ENCODE measurements at regions not wholly inside any gene's neighbourhood (a gene's known extent, or its start where the extent isn't known, plus 50 kb on each side); places are given as distances from the start of the nearest gene placed in this dataset.

DNA sequence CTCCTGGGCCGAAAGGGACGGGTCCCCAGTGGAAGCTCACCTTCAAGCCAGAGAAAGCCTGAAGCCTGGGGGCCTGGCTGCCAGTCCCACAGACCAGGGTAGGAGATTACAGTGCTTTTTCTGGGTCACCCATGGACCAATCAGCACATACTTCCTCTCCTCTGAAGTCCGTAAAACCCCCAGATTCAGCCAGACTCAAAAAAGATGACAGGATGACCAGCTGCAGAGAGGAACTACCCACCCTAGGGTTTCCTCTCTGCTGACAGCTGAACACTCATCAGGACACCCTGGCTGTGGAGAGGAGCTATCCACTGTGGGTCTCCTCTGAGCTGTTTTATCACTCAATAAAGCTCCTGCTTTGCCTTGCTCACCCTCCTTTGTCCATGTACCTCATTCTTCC is 78.0 kb downstream of the SAMD9 start:
- peaks cover 20% of the 10 kb centered on the region for H3K27me3 Mint-ChIP-seq (ENCODE audit: insufficient read depth)
- 87 to 89% methylated on average over 3 of the region's 3 CpGs for WGBS, 2 experiments (ENCODE audit: insufficient coverage in 1 of 2, insufficient read length in 1 of 2)

DNA sequence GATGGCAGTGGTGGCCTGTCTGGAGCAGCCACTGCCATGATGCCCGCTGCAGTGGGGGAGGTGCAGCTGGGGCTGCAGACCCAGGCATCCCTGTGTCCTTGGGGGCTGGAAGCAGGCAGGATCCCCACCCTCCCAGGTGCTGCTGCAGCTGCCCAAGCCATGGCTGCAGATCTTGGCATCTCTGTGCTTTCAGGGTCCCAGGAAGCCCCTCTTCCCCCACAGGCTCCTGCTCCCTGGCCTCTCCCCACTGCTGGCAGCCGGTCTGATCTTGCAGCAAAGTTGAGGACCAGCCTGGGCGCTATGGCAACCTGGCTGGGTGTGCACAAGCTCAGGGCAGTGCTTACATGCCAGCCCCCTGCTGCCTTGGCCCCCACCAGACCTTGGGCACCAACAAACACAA is 78.5 kb downstream of the SAMD9 start:
- H3K9me3 ChIP-seq (ENCODE audit: control insufficient read depth, low read length), result no peaks in the 10 kb centered on the region
- H3K4me1 Mint-ChIP-seq, result peaks cover 11% of the 10 kb centered on the region
- 90% methylated on average over 3 of the region's 3 CpGs; no CpG with 5 or more reads in 1 of the 2 experiments for WGBS, 2 experiments (ENCODE audit: insufficient coverage in 1 of 2, insufficient read length in 1 of 2)
- H3K4me3 Mint-ChIP-seq, result no peak overlapping the region
- peaks cover 22% of the 10 kb centered on the region for H3K27me3 Mint-ChIP-seq (ENCODE audit: insufficient read depth)
- H3K36me3 ChIP-seq (ENCODE audit: control insufficient read depth, insufficient read depth, low read length), result no peaks in the 10 kb centered on the region
- no peaks in the 10 kb centered on the region for H3K9me3 Mint-ChIP-seq
- no peak overlapping the region for H3K4me3 ChIP-seq (ENCODE audit: low read length)
- no peaks in the 10 kb centered on the region for H3K4me1 ChIP-seq (ENCODE audit: control insufficient read depth, insufficient read depth, low read length)
- no peak overlapping the region for H3K9ac ChIP-seq (ENCODE audit: extremely low read depth, low read length, poor library complexity, severe bottlenecking)
- H3K27ac ChIP-seq (ENCODE audit: low read depth, low read length), result no peak overlapping the region
- H3K27me3 ChIP-seq (ENCODE audit: control insufficient read depth, insufficient read depth, low read length, poor library complexity, severe bottlenecking), result no peaks in the 10 kb centered on the region
- TF ChIP-seq, protein P1, sequence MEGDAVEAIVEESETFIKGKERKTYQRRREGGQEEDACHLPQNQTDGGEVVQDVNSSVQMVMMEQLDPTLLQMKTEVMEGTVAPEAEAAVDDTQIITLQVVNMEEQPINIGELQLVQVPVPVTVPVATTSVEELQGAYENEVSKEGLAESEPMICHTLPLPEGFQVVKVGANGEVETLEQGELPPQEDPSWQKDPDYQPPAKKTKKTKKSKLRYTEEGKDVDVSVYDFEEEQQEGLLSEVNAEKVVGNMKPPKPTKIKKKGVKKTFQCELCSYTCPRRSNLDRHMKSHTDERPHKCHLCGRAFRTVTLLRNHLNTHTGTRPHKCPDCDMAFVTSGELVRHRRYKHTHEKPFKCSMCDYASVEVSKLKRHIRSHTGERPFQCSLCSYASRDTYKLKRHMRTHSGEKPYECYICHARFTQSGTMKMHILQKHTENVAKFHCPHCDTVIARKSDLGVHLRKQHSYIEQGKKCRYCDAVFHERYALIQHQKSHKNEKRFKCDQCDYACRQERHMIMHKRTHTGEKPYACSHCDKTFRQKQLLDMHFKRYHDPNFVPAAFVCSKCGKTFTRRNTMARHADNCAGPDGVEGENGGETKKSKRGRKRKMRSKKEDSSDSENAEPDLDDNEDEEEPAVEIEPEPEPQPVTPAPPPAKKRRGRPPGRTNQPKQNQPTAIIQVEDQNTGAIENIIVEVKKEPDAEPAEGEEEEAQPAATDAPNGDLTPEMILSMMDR (conservative IDR thresholded peaks at IDR 0.05), result no peak
- H3K36me3 Mint-ChIP-seq (ENCODE audit: low read depth), result no peaks in the 10 kb centered on the region
- no peak for DNase-seq
- H3K27ac Mint-ChIP-seq, result no peak overlapping the region

More for the DNA sequence above, 78.0 kb downstream of the SAMD9 start:
- Mint-ChIP-seq H3K9me3 (no peaks in the 10 kb centered on the region), H3K27ac (no peak overlapping the region), H3K36me3 (ENCODE audit: low read depth) (no peaks in the 10 kb centered on the region), H3K4me3 (no peak overlapping the region), H3K4me1 (peaks cover 11% of the 10 kb centered on the region)
- Histone ChIP-seq H3K27me3 (ENCODE audit: control insufficient read depth, insufficient read depth, low read length, poor library complexity, severe bottlenecking) (no peaks in the 10 kb centered on the region), H3K36me3 (ENCODE audit: control insufficient read depth, insufficient read depth, low read length) (no peaks in the 10 kb centered on the region), H3K4me1 (ENCODE audit: control insufficient read depth, insufficient read depth, low read length) (no peaks in the 10 kb centered on the region), H3K27ac (ENCODE audit: low read depth, low read length) (no peak overlapping the region), H3K4me3 (ENCODE audit: low read length) (no peak overlapping the region), H3K9me3 (ENCODE audit: control insufficient read depth, low read length) (no peaks in the 10 kb centered on the region), H3K9ac (ENCODE audit: extremely low read depth, low read length, poor library complexity, severe bottlenecking) (no peak overlapping the region)
- TF ChIP-seq, protein P1 (conservative IDR thresholded peaks at IDR 0.05), result no peak
- no peak for DNase-seq

DNA sequence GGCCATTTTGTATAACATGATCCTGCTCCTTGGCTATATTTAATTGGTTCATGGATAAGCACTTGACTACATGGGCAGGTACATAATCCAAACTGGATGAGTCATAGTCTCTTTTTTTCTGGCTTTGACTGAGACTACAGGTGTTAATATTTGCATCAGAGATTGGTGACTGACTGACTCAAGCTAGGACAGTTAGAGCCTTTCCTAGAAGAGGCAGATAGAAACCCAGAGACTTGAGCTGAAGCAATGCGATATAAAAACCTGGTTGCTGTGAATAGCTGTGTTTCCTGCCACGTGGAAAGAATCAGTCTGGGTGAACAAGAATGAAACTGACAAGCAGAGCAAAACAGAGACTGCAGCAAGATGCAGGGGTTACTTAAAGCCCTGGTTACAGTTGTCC is 81.0 kb downstream of the SAMD9 start:
- Mint-ChIP-seq H3K4me3 (no peak overlapping the region), H3K36me3 (ENCODE audit: low read depth) (no peaks in the 10 kb centered on the region), H3K9me3 (peaks cover 8% of the 10 kb centered on the region), H3K27me3 (ENCODE audit: insufficient read depth) (peaks cover 19% of the 10 kb centered on the region), H3K27ac (no peak overlapping the region), H3K4me1 (peaks cover 5% of the 10 kb centered on the region)
- Histone ChIP-seq H3K9ac (ENCODE audit: extremely low read depth, low read length, poor library complexity, severe bottlenecking) (no peak overlapping the region), H3K4me3 (ENCODE audit: low read length) (no peak overlapping the region), H3K36me3 (ENCODE audit: control insufficient read depth, insufficient read depth, low read length) (no peaks in the 10 kb centered on the region), H3K4me1 (ENCODE audit: control insufficient read depth, insufficient read depth, low read length) (no peaks in the 10 kb centered on the region), H3K27me3 (ENCODE audit: control insufficient read depth, insufficient read depth, low read length, poor library complexity, severe bottlenecking) (no peaks in the 10 kb centered on the region), H3K9me3 (ENCODE audit: control insufficient read depth, low read length) (no peaks in the 10 kb centered on the region), H3K27ac (ENCODE audit: low read depth, low read length) (no peak overlapping the region)
- DNase-seq, result no peak
- TF ChIP-seq, protein P1 (conservative IDR thresholded peaks at IDR 0.05), result no peak
- WGBS, 2 experiments (ENCODE audit: insufficient coverage in 1 of 2, insufficient read length in 1 of 2), result 74 to 81% methylated on average over 2 of the region's 2 CpGs

All from endodermal cell (in vitro differentiated cells).